B cell (primary cell): ENCODE measurements at regions not wholly inside any gene's neighbourhood (a gene's known extent, or its start where the extent isn't known, plus 50 kb on each side); places are given as distances from the start of the nearest gene placed in this dataset.

Experiments used
- ATAC-seq: fragments of 200-7000 bp; cut with Tn5 transposase; one replicate; pipeline ENCODE4 v1.10.0; 2021; ENCODE audit warnings: low read depth, mild to moderate bottlenecking, moderate number of reproducible peaks, moderate library complexity
- CTCF ChIA-PET: fragments of 350-600 bp; sonication (Branson Sonifier 250); formaldehyde crosslinking; loops from one replicate; lab custom pipeline; 2021; ENCODE audit warnings: antibody characterized with exemption, inconsistent platforms; lab: Charles Lee
- POLR2A ChIA-PET: fragments of 350-600 bp; sonication (Branson Sonifier 250); formaldehyde crosslinking; loops from one replicate; lab custom pipeline; 2021; ENCODE audit warnings: antibody characterized with exemption; lab: Charles Lee
- DNase-seq: peaks from one replicate; pipeline ENCODE4 v3.0.0; 2013
- H2AFZ ChIP-seq: 2 replicates; pipeline ENCODE4 v1.6.1; 2012; ENCODE audit warnings: mild to moderate bottlenecking, low read depth, low read length; ENCODE audit not compliant: insufficient read depth, poor library complexity, severe bottlenecking
- H3K27ac ChIP-seq, 2 donors: 1 replicate in 1 of 2; 2 replicates in 1 of 2; pipeline ENCODE4 v1.5.1; 2012 to 2013; ENCODE audit warnings: low read length in 2 of 2, mild to moderate bottlenecking in 2 of 2, moderate library complexity in 1 of 2
- H3K27me3 ChIP-seq, 4 experiments: fragments of 200-600 bp in 1 of 4; sonication (generic) in 1 of 4; replicated peaks in 1 of 4; 1 replicate in 2 of 4; 2 replicates in 2 of 4; pipeline versions ENCODE4 v1.6.1 to v1.7.0; 2013 to 2016; ENCODE audit warnings: low read length in 3 of 4, mild to moderate bottlenecking in 2 of 4, mixed read lengths in 1 of 4, moderate library complexity in 1 of 4; ENCODE audit not compliant: insufficient read depth in 4 of 4, control insufficient read depth in 3 of 4; ENCODE audit errors: control extremely low read depth in 1 of 4
- H3K36me3 ChIP-seq, 2 experiments: replicated peaks in 1 of 2; 1 replicate in 1 of 2; 2 replicates in 1 of 2; pipeline versions ENCODE4 v1.6.1 to v1.7.1; 2013; ENCODE audit warnings: low read length in 1 of 2; ENCODE audit not compliant: insufficient read depth in 2 of 2, control insufficient read depth in 1 of 2; ENCODE audit errors: control extremely low read depth in 1 of 2, extremely low read depth in 1 of 2
- H3K4me1 ChIP-seq, 2 donors: fragments of 200-600 bp in 1 of 2; sonication (generic) in 1 of 2; 1 replicate in 1 of 2; 2 replicates in 1 of 2; pipeline versions ENCODE4 v1.5.1 to v1.6.1; 2013 to 2017; ENCODE audit warnings: low read length in 2 of 2; ENCODE audit not compliant: control insufficient read depth in 2 of 2, insufficient read depth in 2 of 2
- H3K4me2 ChIP-seq: replicated peaks from 2 replicates; pipeline ENCODE3; 2012; ENCODE audit warnings: mild to moderate bottlenecking, low read depth, low read length; ENCODE audit not compliant: poor library complexity, severe bottlenecking
- H3K4me3 ChIP-seq, 5 experiments: fragments of 200-600 bp in 1 of 5; sonication (generic) in 1 of 5; 1 replicate in 3 of 5; 2 replicates in 2 of 5; pipeline versions ENCODE4 v1.5.1 to v1.7.0; 2011 to 2016; ENCODE audit warnings: low read length in 4 of 5, mild to moderate bottlenecking in 4 of 5, low read depth in 2 of 5, control low read depth in 1 of 5, moderate library complexity in 1 of 5; ENCODE audit not compliant: insufficient read depth in 1 of 5; ENCODE audit errors: control extremely low read depth in 1 of 5, extremely low read depth in 1 of 5
- H3K79me2 ChIP-seq: fragments of 200-600 bp; sonication (generic); one replicate; pipeline ENCODE4 v1.6.0; 2016; ENCODE audit warnings: low read length; ENCODE audit not compliant: control insufficient read depth, insufficient read depth
- H3K9ac ChIP-seq: fragments of 200-600 bp; sonication (generic); 2 replicates; pipeline ENCODE4 v1.6.1; 2017; ENCODE audit warnings: mild to moderate bottlenecking, low read length, moderate library complexity
- H3K9me3 ChIP-seq, 3 donors: one replicate each; pipeline versions ENCODE4 v1.6.1 to v1.7.1; 2013; ENCODE audit warnings: low read length in 2 of 3; ENCODE audit not compliant: control insufficient read depth in 2 of 3, insufficient read depth in 1 of 3; ENCODE audit errors: control extremely low read depth in 1 of 3
- H4K20me1 ChIP-seq: 2 replicates; pipeline ENCODE4 v1.6.0; 2012; ENCODE audit warnings: mild to moderate bottlenecking, low read length; ENCODE audit not compliant: insufficient read depth, control insufficient read depth, poor library complexity, severe bottlenecking
- H3K27ac Mint-ChIP-seq: one replicate; pipeline ENCODE4 v1.8.0; 2021; ENCODE audit warnings: mixed read lengths
- H3K27me3 Mint-ChIP-seq: one replicate; pipeline ENCODE4 v1.8.0; 2021; ENCODE audit warnings: mixed read lengths
- H3K4me1 Mint-ChIP-seq: one replicate; pipeline ENCODE4 v1.8.0; 2021; ENCODE audit warnings: mixed read lengths
- H3K4me3 Mint-ChIP-seq: one replicate; pipeline ENCODE4 v1.8.0; 2021; ENCODE audit warnings: mixed read lengths
- H3K9me3 Mint-ChIP-seq: one replicate; pipeline ENCODE4 v1.8.0; 2022; ENCODE audit warnings: mixed read lengths; ENCODE audit not compliant: insufficient read depth
- EZH2 ChIP-seq: IDR thresholded peaks from 2 replicates; pipeline ENCODE4 v1.6.1; 2012; ENCODE audit warnings: borderline replicate concordance, low read depth, mild to moderate bottlenecking, moderate library complexity, low read length; ENCODE audit not compliant: insufficient read depth, poor library complexity, severe bottlenecking
- WGBS: methylation state at CpG from one replicate; pipeline ENCODE4 v1.1.5; 2013; ENCODE audit warnings: missing lambda C conversion rate; ENCODE audit not compliant: insufficient coverage; 5-methylcytosine and 5-hydroxymethylcytosine counted together
- intact Hi-C: fragments of 100-400 bp; cut with micrococcal nuclease; formaldehyde crosslinking; loops from one replicate; pipeline ENCODE4 v1.10.0; 2022
- TF ChIP-seq, protein P1 (sequence below): fragments of 200-600 bp; IDR thresholded peaks from one replicate; pipeline ENCODE4 v1.8.0; 2022; ENCODE audit warnings: antibody characterized with exemption, mild to moderate bottlenecking

DNA sequence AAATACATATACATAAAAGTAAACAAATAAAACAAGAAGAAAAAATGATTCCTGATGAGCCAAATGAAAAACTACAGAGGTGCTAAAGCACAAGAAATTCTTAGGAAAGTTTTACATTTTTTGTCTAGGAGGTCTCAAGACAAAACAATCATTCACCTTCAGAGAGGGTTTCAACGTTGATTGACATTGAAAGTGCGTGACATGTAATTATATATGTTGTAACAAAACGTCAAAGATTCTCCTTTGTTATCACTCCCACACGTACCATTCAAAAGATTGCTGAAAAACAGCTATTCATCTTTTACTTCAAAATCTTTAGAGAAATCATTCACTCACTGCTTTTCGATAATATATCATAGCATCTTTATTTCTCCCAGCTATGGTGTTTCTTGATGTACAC is 375.9 kb downstream of the NEBL start:
- no peak overlapping the region for H3K4me3 Mint-ChIP-seq
- no peak overlapping the region for H3K27ac Mint-ChIP-seq
- TF ChIP-seq EZH2 = no peak
- TF ChIP-seq, protein P1, sequence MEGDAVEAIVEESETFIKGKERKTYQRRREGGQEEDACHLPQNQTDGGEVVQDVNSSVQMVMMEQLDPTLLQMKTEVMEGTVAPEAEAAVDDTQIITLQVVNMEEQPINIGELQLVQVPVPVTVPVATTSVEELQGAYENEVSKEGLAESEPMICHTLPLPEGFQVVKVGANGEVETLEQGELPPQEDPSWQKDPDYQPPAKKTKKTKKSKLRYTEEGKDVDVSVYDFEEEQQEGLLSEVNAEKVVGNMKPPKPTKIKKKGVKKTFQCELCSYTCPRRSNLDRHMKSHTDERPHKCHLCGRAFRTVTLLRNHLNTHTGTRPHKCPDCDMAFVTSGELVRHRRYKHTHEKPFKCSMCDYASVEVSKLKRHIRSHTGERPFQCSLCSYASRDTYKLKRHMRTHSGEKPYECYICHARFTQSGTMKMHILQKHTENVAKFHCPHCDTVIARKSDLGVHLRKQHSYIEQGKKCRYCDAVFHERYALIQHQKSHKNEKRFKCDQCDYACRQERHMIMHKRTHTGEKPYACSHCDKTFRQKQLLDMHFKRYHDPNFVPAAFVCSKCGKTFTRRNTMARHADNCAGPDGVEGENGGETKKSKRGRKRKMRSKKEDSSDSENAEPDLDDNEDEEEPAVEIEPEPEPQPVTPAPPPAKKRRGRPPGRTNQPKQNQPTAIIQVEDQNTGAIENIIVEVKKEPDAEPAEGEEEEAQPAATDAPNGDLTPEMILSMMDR = no peak

DNA sequence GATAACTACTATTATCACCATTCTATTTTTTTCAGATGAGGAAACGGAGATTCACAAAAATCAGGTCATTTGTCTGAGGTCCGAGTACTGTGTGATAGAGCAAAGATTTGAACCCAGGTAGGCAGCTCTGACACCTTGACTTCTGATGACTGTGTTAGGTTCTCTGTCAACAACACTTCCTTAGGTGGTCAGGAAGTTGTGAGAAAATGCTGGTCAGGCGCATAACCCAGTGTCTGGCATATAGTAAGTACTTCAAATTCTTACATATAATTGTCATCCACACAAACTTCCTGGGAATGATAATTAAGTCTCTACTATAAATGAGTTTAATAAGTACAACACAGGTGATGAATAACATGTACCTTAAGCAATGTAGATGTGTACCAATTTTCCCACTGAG is 381.5 kb downstream of the NEBL start:
- no peak overlapping the region for H3K27ac Mint-ChIP-seq
- Histone ChIP-seq H4K20me1 (no peaks in the 10 kb centered on the region), H3K27ac (no peak overlapping the region), H3K79me2 (no peaks in the 10 kb centered on the region), H3K27me3 (no peaks in the 10 kb centered on the region), H3K9me3 (no peaks in the 10 kb centered on the region), H3K4me2 (no peak overlapping the region), H3K36me3 (no peaks in the 10 kb centered on the region), H3K4me3 (no peak overlapping the region), H3K4me1 (no peaks in the 10 kb centered on the region), H3K9ac (no peak overlapping the region), H2AFZ (no peak overlapping the region)
- H3K4me1 Mint-ChIP-seq = no peaks in the 10 kb centered on the region
- ATAC-seq (no peak), DNase-seq (no peak)
- intact Hi-C loops = no loop called here
- WGBS = 84% methylated on average over 2 of the region's 3 CpGs
- POLR2A ChIA-PET = no interaction called here
- H3K4me3 Mint-ChIP-seq = no peak overlapping the region
- TF ChIP-seq, protein P1 = no peak
- no peak for TF ChIP-seq EZH2
- no peaks in the 10 kb centered on the region for H3K27me3 Mint-ChIP-seq
- CTCF ChIA-PET = no interaction called here
- H3K9me3 Mint-ChIP-seq = no peaks in the 10 kb centered on the region

More for the DNA sequence above, 375.9 kb downstream of the NEBL start:
- Histone ChIP-seq H3K9ac (no peak overlapping the region), H3K27me3 (no peaks in the 10 kb centered on the region), H3K27ac (no peak overlapping the region), H3K36me3 (no peaks in the 10 kb centered on the region), H3K79me2 (no peaks in the 10 kb centered on the region), H3K4me3 (no peak overlapping the region), H3K9me3 (peaks cover 0 to 1% (median 0%) of the 10 kb centered on the region in 3 donors), H3K4me2 (no peak overlapping the region), H3K4me1 (no peaks in the 10 kb centered on the region), H4K20me1 (no peaks in the 10 kb centered on the region), H2AFZ (no peak overlapping the region)
- intact Hi-C loops = no loop called here
- Mint-ChIP-seq H3K27me3 (no peaks in the 10 kb centered on the region), H3K4me1 (no peaks in the 10 kb centered on the region), H3K9me3 (no peaks in the 10 kb centered on the region)
- CTCF ChIA-PET = no interaction called here
- ATAC-seq (no peak), DNase-seq (no peak)
- POLR2A ChIA-PET = no interaction called here
- 71% methylated on average over 1 of the region's 5 CpGs for WGBS
